ENCODE measurements at regions not wholly inside any gene's neighbourhood (a gene's known extent, or its start where the extent isn't known, plus 50 kb on each side); places are given as distances from the start of the nearest gene placed in this dataset.
"Not testable (repeated sequence)": the region's sequence is repeated elsewhere in the genome, so short reads cannot be mapped to it uniquely, and the experiment has no call there.

DNA sequence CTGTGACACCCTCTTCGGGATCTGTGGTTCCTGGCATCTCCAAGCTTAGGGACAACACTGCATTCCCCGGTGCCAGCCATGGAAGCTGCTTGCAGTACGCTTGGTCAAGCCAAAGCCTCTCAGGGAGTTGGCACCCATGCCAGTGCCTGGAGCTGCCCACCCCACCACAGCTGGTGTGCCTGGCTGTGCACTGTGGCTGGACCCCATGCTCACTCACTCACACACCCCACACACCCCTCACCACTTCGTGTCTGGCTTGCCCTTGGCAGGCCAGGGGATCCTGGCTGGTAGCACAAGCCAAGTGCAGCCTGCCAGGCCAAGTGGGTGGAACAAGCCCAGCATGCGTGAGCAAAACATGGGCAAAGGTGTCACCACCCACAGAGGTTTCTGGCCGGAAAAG, 324.5 kb upstream of the PTGER4 start:
- DNase-seq (ENCODE audit: low read depth): no peak

DNA sequence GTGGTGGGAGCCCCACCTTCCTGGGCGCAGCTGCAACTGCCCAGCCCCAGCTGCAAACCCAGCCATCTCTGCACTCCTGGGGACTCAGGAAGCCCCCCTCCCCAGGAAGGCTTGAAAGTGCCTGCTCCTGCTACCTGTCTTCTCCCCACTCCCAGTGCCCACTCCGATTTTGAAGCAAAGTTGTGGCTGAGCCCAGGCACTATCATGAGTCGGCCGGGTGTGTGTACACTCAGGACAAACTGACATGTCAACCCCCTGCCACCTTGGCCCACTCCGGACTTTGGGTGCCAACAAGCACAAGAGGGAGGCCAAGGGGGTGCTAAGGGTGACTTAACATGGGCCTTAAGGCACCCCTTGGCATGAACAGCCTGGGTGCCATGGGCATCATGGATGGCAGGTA, 325.5 kb upstream of the PTGER4 start:
- H3K4me3 ChIP-seq (ENCODE audit: low read length): no peak overlapping the region
- TF ChIP-seq, protein P1, sequence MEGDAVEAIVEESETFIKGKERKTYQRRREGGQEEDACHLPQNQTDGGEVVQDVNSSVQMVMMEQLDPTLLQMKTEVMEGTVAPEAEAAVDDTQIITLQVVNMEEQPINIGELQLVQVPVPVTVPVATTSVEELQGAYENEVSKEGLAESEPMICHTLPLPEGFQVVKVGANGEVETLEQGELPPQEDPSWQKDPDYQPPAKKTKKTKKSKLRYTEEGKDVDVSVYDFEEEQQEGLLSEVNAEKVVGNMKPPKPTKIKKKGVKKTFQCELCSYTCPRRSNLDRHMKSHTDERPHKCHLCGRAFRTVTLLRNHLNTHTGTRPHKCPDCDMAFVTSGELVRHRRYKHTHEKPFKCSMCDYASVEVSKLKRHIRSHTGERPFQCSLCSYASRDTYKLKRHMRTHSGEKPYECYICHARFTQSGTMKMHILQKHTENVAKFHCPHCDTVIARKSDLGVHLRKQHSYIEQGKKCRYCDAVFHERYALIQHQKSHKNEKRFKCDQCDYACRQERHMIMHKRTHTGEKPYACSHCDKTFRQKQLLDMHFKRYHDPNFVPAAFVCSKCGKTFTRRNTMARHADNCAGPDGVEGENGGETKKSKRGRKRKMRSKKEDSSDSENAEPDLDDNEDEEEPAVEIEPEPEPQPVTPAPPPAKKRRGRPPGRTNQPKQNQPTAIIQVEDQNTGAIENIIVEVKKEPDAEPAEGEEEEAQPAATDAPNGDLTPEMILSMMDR (conservative IDR thresholded peaks at IDR 0.05; ENCODE audit: low read depth, low read length): no peak
- DNase-seq (ENCODE audit: low read depth): no peak

More for the DNA sequence above, 324.5 kb upstream of the PTGER4 start:
- no peak overlapping the region for H3K4me3 ChIP-seq (ENCODE audit: low read length)
- TF ChIP-seq, protein P1 (conservative IDR thresholded peaks at IDR 0.05; ENCODE audit: low read depth, low read length): no peak

- TF ChIP-seq, protein P1 (conservative IDR thresholded peaks at IDR 0.05; ENCODE audit: low read depth, low read length): no peak
- no peak overlapping the region for H3K4me3 ChIP-seq (ENCODE audit: low read length)
- no peak for DNase-seq (ENCODE audit: low read depth)
Measured at GRCh38 chr5:40353442-40353841, 326.3 kb upstream of the PTGER4 start.

DNA sequence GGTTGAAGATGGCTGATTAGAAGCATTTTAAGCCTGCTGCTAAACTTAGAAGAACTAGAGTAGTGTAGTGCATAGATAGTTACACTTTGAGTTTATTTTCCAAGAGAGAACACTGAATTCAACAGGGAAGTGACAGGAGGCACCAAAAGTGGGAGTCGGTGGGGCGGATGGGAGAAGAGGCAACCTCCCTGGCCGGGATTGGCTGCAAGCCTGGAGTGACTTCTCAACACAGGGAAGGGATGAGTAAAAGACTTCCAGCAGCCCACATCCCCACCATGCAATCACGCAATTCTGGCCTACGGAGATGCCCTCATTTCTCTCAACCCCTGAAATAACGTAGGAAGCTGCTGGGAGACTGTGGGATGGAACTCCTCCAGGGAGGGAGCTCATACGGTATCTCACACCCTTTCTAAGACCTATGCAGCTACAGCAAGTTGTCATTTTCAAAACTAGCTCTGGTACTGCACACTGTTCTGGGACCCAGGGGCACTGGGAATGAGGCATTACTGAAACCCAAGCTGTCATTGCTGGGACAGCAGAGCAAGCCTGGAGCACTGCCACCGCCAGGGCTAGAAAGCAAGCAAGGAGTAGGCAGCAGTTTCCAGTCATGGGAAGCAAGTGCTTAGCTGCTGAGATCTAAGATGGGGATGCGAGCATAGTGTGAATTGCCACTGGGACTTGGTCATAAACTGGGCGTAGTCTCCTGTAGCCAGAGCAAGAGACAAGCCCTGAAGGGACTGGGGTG, 331.6 kb upstream of the PTGER4 start:
- DNase-seq (ENCODE audit: low read depth): no peak
- no peak overlapping the region for H3K4me3 ChIP-seq (ENCODE audit: low read length)
- TF ChIP-seq, protein P1 (conservative IDR thresholded peaks at IDR 0.05; ENCODE audit: low read depth, low read length): no peak

DNA sequence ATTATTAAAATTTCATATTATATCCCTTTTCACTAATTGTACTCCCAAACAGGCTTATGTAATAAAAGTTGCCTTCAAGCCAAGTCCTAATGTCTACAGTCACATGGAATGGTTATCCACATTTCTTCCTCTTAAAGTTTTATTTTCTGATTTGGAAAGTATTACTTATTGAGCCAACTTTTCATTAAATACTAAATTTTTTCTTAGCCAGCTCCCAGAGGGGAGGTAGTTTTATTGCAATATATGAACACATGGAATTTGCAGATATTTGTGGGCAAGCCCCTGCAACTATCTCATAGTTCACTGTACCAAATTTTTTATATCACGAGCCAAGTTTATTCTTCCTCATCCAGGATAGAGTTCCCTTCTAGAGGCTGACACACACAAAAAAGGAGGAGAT, 332.8 kb upstream of the PTGER4 start:
- TF ChIP-seq, protein P1 (conservative IDR thresholded peaks at IDR 0.05; ENCODE audit: low read depth, low read length): no peak
- no peak for DNase-seq (ENCODE audit: low read depth)
- no peak overlapping the region for H3K4me3 ChIP-seq (ENCODE audit: low read length)

DNA sequence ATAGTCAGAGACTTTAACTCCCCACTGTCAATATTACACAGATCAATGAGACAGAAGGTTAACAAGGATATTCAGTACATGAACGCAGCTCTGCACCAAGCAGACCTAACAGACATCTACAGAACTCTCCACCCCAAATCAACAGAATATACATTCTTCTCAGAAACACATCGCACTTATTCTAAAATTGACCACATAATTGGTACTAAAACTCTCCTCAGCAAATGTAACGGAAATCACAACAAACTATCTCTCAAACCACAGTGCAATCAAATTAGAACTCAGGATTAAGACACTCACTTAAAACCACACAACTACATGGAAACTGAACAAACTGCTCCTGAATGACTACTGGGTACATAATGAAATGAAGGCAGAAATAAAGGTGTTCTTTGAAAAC, 341.3 kb upstream of the PTGER4 start:
- not testable (repeated sequence) for H3K4me3 ChIP-seq (ENCODE audit: low read length); DNase-seq (ENCODE audit: low read depth)

DNA sequence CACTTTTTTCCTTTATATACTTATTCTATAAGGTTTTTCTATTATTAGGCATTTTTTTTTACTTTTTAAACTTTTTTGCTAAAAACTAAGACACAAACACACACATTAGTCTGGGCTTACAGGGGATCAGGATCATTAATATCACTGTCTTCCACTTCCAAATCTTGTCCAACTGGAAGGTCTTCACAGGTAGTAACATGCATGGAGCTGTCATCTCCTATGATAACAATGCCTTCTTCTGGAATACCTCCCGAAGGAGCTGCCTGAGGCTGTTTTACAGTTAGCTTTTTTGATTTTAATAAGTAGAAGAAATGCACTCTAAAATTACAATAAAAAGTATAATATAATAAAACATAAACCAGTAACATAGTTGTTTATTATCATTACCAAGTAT, 345.5 kb upstream of the PTGER4 start:
- no peak for DNase-seq (ENCODE audit: low read depth)
- TF ChIP-seq, protein P1 (conservative IDR thresholded peaks at IDR 0.05; ENCODE audit: low read depth, low read length): no peak
- no peak overlapping the region for H3K4me3 ChIP-seq (ENCODE audit: low read length)

Measured in retinal pigment epithelial cell (primary cell).